ENCODE measurements at regions not wholly inside any gene's neighbourhood (a gene's known extent, or its start where the extent isn't known, plus 50 kb on each side); places are given as distances from the start of the nearest gene placed in this dataset.

- DNase-seq: no peak
Observed at GRCh38 chr2:203789618-203790017, 78.0 kb upstream of the CTLA4 start.

DNA sequence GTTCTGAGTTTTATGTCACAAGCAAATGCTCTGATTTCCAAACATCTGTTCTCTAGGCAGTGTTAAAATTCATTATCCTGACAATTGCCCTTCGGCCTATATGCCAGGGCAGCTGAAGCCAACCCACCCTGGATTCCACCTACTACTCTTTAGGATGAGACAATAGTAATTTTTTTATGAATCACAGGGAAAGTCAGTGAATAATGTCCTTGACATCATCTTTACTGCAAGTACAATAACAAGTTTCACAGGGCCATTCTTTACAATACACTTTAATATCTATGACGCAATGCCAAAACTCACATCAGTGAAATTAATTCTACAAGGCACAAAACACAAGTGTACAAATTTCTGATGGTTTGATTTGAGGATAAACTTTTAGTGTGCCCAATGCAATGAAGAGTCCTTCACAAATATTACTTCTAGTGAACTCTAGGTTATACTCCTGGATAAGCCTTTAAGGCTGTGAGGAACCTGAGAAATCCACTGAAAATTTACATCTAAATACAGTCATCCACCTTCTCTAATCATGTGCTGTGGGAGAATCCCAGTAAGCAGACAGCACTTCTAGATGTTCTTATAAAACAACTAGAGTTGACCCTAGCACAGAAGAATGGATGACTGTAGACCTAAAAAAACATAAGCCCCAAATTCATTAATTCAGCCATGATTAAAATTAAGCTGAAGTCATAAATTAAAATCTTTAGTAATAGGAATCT is 77.3 kb upstream of the CTLA4 start:
- no peak for DNase-seq

DNA sequence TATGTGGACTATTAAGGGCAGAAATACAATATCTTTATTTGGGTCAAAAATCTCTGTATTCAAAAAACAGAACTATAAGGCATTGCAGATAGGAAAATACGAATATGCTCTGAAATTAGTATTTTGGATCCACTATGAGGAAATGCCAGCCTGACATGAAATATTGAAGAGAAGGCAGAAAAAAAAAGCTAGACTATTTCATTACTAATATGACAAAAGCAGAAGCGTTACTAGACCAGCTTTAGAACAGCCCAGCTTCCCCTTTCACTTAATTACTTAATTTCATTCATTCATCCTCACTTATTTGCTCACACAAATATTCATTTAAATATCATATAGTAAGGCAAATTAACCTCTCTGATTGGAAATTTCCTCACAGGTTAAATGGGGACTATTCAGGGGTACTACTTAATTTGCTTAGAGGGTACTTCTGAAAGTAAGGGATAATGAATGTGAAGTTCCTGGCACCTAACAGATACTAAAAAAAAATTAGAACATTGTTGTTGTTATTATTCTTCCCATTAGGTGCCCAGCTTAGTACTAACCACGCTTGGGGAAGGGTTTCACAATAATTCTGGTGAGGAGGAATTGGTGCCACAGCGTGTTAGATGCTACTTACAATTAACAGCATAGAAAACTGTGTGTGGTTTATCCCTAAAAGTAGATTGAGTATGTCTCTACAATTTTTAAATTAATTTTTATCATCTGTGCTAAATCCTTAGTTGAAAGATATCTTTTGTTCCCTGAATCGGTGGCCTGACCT is 71.1 kb upstream of the CTLA4 start:
- DNase-seq: no peak

DNA sequence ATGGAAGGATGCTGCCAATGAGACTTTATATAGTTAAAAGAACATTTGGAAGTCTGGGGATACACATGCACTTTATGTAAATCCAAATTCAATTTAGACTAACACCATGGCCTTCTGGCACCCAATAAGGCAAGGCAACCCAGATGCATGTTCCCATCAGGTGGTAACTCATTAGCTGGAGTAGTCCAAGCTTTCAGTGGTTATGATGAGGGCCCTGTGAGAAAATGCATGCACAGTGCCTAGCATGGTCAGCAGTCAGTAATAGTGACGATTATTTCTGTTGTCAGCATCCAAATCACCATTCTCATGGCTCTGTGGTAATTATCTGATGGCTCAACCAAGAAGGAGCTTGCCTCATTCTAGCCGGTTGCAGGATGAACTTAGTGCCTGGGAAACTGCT is 70.3 kb upstream of the CTLA4 start:
- DNase-seq: no peak

DNA sequence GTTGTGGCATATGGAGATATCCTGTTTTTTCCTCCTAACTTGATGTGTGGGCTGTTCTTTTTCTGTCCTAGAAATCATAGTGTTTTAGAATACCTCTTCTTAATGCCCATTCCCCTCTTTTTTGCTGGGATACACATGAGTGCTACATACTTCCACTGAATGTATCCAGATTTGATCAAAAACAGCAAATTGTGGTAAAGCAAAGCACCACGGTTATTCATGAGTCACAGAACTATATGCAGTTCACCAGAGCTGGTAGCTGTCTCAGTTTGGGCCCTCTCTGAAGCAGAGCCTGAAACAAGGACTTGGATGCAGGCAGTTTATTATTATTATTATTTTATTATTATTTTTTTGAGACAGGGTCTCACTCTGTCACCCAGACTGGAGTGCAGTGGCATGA is 69.9 kb upstream of the CTLA4 start:
- no peak for DNase-seq

DNA sequence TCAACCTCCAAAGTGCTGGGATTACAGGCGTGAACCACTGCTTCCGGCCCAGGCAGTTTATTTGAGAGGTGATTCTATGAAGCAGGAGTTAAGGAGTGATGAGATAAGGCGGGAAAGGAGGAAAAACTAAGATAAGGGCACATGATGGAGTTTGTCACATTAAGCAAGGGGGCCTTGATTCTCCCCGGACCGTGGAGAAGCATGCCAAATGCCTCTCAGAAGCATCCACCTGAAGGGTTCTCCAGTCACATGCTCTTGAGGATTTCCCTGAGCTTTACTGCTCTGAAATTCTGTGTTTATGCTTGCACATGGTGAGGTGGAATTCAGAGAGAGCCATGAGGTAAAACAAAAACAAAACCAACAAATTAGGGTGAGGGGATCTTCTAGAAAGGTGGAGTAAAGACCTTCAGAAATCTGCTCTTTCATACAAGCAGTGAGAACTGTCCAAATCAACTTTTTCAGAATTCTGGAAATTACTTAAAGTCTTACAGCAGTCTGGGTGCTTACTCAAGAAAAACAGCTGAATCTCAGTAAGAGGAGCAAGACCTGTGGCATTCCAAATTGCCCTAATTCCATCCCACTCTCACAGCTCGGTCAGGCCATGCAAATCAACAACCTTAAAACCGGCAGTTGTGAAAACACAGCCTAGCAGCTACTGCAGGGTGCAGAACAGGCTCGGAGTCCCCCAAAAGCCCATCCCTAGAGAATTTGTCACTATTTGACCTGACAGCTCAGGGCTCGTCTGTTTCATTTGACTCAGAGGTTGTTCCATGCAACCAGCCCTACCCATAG is 69.1 kb upstream of the CTLA4 start:
- no peak for DNase-seq

GRCh38 chr2:203799908-203800307 is 67.7 kb upstream of the CTLA4 start:
- DNase-seq: no peak

GRCh38 chr2:203800783-203801182 is 66.8 kb upstream of the CTLA4 start:
- no peak for DNase-seq

DNA sequence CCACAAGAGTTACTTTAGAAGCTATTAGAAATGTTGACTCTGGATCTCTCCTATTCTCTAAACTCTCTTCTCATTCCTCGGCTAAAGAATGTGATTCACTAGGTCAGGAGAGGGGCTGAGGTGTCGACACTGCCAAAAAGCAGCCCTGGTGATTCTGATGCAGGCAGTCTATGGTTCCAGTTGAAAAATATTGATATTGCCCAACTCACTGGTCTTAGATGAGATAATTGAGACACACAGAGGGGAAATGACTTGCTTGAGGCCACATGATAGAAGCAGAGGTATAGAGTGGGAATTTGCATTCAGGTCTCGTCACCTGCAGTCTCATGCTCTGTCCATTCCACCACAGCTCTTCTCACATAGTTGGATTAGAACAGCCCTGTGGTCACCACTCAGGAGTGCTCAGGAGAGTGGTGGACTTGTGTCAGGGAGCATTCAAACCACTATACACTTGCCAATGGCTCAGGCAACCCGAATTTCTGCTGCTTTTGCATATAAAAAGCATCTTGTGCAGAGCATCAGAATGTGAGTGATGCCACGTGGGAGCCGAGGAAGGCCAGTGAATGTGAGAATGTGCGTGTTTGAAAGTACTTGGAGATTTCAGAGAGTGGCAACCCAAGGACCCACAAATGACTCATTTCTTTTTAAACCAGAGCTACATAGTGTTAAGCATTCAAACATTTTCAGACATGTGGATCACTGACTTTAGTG is 65.1 kb upstream of the CTLA4 start:
- DNase-seq: no peak

DNA sequence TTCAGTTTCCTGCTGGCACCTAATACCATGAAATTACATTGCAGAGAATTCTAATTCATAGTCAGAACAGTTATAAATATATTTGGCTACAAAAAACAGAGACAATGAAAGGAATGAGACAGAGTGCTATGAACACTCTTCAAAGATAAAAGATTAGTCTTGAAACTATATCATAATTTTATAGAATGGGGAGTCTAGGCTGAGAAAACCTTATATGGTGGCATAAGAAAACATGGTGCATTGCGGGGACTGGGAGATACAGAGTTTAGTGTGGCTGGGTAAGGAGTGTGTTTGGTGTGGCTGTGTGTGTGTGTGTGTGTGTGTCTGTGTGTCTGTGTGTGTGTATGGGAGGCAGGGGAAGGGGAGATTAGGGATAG is 64.5 kb upstream of the CTLA4 start:
- no peak for DNase-seq

DNA sequence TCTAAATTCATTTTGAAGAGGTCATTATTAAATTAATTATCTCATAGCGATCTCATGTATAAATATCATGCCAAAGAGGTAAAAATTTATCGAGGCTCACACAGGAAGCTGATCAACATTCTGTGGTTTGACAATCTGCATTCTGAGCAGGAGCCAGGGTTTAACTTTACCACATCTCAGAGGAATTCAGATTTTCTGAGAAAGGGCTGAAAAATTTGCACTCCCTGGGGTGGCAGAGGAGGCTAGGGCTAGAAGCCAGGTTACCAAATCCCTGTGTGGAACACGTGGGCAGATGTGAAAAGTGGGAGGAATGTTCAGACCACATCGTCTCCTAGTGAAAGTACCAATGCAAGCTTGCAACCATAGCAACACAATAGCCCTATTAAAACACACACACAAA is 63.5 kb upstream of the CTLA4 start:
- DNase-seq: no peak

DNA sequence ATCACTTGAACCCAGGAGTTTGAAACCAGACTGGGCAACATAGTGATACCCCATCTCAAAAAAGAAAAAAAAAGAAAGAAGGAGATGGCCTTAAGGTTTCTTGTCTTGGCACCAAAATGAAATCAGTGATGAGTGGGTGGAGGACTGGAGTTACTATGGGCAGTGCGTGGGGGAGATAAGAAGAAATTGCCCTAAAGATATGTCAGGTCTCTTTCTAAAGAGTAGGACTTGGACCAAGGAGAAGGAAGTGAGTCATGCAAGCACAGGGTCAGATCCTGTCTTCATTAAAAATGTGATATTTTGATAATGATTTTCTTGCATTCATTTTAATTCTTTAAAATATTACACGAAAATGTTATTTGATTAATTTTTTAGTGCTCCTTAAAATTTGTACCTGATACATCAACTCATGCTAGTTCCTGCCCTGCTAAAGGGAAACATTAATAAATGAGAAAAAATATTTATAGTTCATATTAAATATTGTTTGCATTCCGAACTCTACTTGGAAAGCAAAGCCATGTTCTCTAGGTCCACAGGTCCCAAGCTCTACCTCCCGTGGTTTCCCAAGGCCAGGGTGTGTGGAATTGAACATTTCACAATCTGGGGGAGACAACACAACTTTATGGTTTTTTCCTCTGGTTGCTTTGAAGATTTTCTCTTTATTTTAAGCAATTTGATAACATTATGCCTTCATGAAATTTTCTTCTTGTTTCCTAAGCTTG is 62.6 kb upstream of the CTLA4 start:
- DNase-seq: no peak

- no peak for DNase-seq
Observed at GRCh38 chr2:203805486-203805838, 62.1 kb upstream of the CTLA4 start.

- no peak for DNase-seq
Observed at GRCh38 chr2:203806761-203807160, 60.8 kb upstream of the CTLA4 start.

DNA sequence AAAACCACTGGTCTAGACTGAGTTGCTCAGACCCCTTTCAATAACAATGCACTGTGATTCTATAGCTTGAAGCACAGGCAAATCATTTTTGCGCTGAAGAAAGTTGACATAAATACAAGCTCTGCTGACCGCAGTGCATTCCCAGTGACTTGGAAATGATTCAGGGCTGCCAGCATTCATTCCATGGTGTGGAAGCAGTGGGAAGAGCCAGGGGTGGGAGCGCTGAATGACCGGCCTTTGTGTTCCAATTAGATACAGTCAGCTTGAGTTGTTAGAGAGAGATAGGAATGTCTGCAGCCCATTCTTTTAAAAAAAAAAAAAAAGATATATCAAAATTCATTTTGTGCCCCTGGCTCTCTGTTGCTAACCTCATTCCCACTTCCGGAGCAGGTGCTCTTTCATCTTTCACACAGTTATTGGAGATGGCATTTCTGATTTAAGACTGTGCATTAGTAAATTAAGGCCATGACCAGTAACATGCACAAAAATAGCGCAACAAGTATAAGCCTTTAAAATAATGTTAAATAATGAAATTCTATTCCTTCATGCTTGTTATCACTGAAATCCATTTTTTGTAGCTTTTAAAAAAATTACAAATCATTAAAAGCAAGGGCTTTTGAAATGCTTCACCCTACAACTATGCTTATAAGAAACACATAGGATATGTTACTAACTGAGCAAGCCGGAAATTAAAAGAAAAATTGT is 59.4 kb upstream of the CTLA4 start:
- no peak for DNase-seq

GRCh38 chr2:203809084-203809521 is 58.5 kb upstream of the CTLA4 start:
- DNase-seq: no peak

GRCh38 chr2:203809991-203810510 is 57.5 kb upstream of the CTLA4 start:
- DNase-seq: no peak

GRCh38 chr2:203811491-203812221 is 55.9 kb upstream of the CTLA4 start:
- DNase-seq: no peak

- DNase-seq: no peak
Observed at GRCh38 chr2:203812294-203813221, 55.0 kb upstream of the CTLA4 start.

- no peak for DNase-seq
Observed at GRCh38 chr2:203813684-203814083, 53.9 kb upstream of the CTLA4 start.
